GM23248 (cell line): ENCODE measurements at regions not wholly inside any gene's neighbourhood (a gene's known extent, or its start where the extent isn't known, plus 50 kb on each side); places are given as distances from the start of the nearest gene placed in this dataset.
A peak's percentile ranks its signal among the peaks of the same experiment; 100 is the strongest.

Experiments used
- DNase-seq: peaks from one replicate; pipeline ENCODE4 v3.0.0-alpha.2; 2015
- H2AFZ ChIP-seq: fragments of 200-600 bp; sonication (generic); 2 replicates; pipeline ENCODE4 v1.6.1; 2016; ENCODE audit warnings: antibody characterized with exemption
- H3F3A ChIP-seq: fragments of 200-600 bp; sonication (generic); 2 replicates; pipeline ENCODE4 v1.6.1; 2016; ENCODE audit warnings: mild to moderate bottlenecking, antibody characterized with exemption, mixed run types; ENCODE audit not compliant: insufficient read depth
- H3K27ac ChIP-seq: fragments of 200-600 bp; sonication (generic); 2 replicates; pipeline ENCODE4 v1.5.1; 2016; ENCODE audit warnings: mild to moderate bottlenecking
- H3K27me3 ChIP-seq: fragments of 200-600 bp; sonication (generic); replicated peaks from 2 replicates; pipeline ENCODE4 v1.6.1; 2016; ENCODE audit warnings: mild to moderate bottlenecking; ENCODE audit not compliant: insufficient read depth
- H3K36me3 ChIP-seq: fragments of 200-600 bp; sonication (generic); 2 replicates; pipeline ENCODE4 v1.6.1; 2016; ENCODE audit warnings: low read depth, mild to moderate bottlenecking
- H3K4me1 ChIP-seq: fragments of 200-600 bp; sonication (generic); 2 replicates; pipeline ENCODE4 v1.6.1; 2016; ENCODE audit warnings: mild to moderate bottlenecking; ENCODE audit not compliant: insufficient read depth
- H3K4me2 ChIP-seq: fragments of 200-600 bp; sonication (generic); one replicate; pipeline ENCODE4 v1.6.1; 2016; ENCODE audit warnings: mild to moderate bottlenecking; ENCODE audit not compliant: unreplicated experiment
- H3K4me3 ChIP-seq: fragments of 200-600 bp; sonication (generic); 2 replicates; pipeline ENCODE4 v1.5.1; 2016; ENCODE audit warnings: mild to moderate bottlenecking
- H3K79me2 ChIP-seq: fragments of 200-600 bp; sonication (generic); 2 replicates; pipeline ENCODE4 v1.6.1; 2016; ENCODE audit warnings: mild to moderate bottlenecking; ENCODE audit not compliant: insufficient read depth
- H3K9ac ChIP-seq: fragments of 200-600 bp; sonication (generic); 2 replicates; pipeline ENCODE4 v1.6.1; 2016; ENCODE audit warnings: mild to moderate bottlenecking
- H3K9me2 ChIP-seq: fragments of 200-600 bp; sonication (generic); 2 replicates; pipeline ENCODE4 v1.6.1; 2016; ENCODE audit warnings: mixed run types, mild to moderate bottlenecking, moderate library complexity; ENCODE audit not compliant: insufficient read depth
- H3K9me3 ChIP-seq: fragments of 200-600 bp; sonication (generic); one replicate; pipeline ENCODE4 v1.6.1; 2017; ENCODE audit warnings: low read depth
- H4K20me1 ChIP-seq: fragments of 200-600 bp; sonication (generic); 2 replicates; pipeline ENCODE4 v1.6.0; 2016; ENCODE audit not compliant: insufficient read depth
- EZH2 ChIP-seq: fragments of 200-600 bp; sonication (generic); IDR thresholded peaks from 2 replicates; pipeline ENCODE4 v1.6.1; 2018; ENCODE audit warnings: antibody characterized with exemption, mild to moderate bottlenecking; ENCODE audit not compliant: insufficient read depth, poor library complexity, severe bottlenecking
- EZH2phosphoT487 ChIP-seq: fragments of 200-600 bp; sonication (generic); IDR thresholded peaks from 2 replicates; pipeline ENCODE4 v1.6.1; 2018; ENCODE audit warnings: antibody characterized with exemption, moderate library complexity, mild to moderate bottlenecking, low read depth; ENCODE audit not compliant: insufficient read depth
- WGBS, 2 experiments: methylation state at CpG; one replicate each; pipeline ENCODE4 v1.1.6; 2015 to 2017; ENCODE audit warnings: low lambda C conversion rate in 2 of 2, low coverage in 1 of 2; ENCODE audit errors: missing lambda C conversion rate in 2 of 2; 5-methylcytosine and 5-hydroxymethylcytosine counted together
- in situ Hi-C: fragments of 300-500 bp; cut with MboI; formaldehyde crosslinking; loops from 2 replicates; pipeline ENCODE4 v1.15.0; 2020

DNA sequence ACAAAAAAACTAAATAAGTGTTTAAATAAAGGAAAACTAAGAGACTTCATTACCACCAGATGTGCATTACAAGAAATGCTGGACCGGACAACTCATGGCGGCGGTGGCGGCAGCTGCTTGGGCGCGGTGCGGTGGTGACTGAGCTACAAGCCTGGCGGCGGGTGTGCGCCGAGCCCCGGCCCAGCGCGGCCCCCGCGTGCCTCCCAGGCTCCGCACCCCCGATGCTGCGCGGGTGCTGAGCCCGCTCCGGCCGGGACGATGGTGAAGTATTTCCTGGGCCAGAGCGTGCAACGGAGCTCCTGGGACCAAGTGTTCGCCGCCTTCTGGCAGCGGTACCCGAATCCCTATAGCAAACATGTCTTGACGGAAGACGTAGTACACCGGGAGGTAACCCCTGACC, 52.2 kb upstream of the RCOR3 start:
- TF ChIP-seq EZH2 = no peak
- TF ChIP-seq EZH2phosphoT487 = no peak
- H3K9me2 ChIP-seq = no peaks in the 10 kb centered on the region
- no peak overlapping the region for H3K4me3 ChIP-seq
- WGBS, 2 experiments = 76 to 78% methylated on average over 32 to 33 of the region's 33 CpGs
- H3F3A ChIP-seq = no peaks in the 10 kb centered on the region
- no peak overlapping the region for H3K4me2 ChIP-seq
- H3K9ac ChIP-seq = no peak overlapping the region
- no peaks in the 10 kb centered on the region for H3K79me2 ChIP-seq
- H3K36me3 ChIP-seq = no peaks in the 10 kb centered on the region
- no peak overlapping the region for H2AFZ ChIP-seq
- in situ Hi-C loops = no loop called here
- no peak overlapping the region for H3K27ac ChIP-seq
- H3K27me3 ChIP-seq = no peaks in the 10 kb centered on the region
- H3K9me3 ChIP-seq = no peaks in the 10 kb centered on the region
- no peaks in the 10 kb centered on the region for H4K20me1 ChIP-seq
- no peaks in the 10 kb centered on the region for H3K4me1 ChIP-seq
- DNase-seq = no peak

DNA sequence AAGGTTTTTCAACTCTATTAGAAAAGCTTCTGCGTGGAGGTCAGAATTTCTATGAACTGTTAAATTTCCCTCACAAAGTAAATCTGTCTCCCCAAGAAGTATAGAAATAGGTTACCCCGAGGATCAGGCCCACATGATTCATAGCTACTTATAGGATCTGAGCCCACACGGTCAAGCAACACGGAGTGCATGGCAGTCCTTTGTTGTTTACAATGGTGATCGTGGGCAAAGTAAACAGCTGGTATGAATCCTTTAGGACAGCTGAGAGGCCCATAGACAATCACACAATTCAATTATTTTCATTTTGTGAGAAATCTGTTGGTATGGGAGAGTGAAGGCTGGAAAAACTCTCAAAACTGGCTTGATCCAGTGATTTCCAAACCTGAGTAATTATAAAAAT, 58.9 kb upstream of the RCOR3 start:
- no peak overlapping the region for H3K27ac ChIP-seq
- H3K79me2 ChIP-seq = no peaks in the 10 kb centered on the region
- H3K9me3 ChIP-seq = no peaks in the 10 kb centered on the region
- H3K27me3 ChIP-seq = no peaks in the 10 kb centered on the region
- WGBS, 2 experiments = 46 to 50% methylated on average over 5 of the region's 5 CpGs
- H2AFZ ChIP-seq = no peak overlapping the region
- no peak overlapping the region for H3K4me2 ChIP-seq
- no peak for DNase-seq
- in situ Hi-C loops = no loop called here
- no peaks in the 10 kb centered on the region for H4K20me1 ChIP-seq
- peaks cover 6% of the 10 kb centered on the region; the same call in 1 of the 2 replicates for H3K4me1 ChIP-seq
- no peak overlapping the region for H3K4me3 ChIP-seq
- H3F3A ChIP-seq = no peaks in the 10 kb centered on the region
- no peaks in the 10 kb centered on the region for H3K9me2 ChIP-seq
- H3K36me3 ChIP-seq = no peaks in the 10 kb centered on the region
- H3K9ac ChIP-seq = no peak overlapping the region
- TF ChIP-seq EZH2phosphoT487 (no peak), EZH2 (no peak)

DNA sequence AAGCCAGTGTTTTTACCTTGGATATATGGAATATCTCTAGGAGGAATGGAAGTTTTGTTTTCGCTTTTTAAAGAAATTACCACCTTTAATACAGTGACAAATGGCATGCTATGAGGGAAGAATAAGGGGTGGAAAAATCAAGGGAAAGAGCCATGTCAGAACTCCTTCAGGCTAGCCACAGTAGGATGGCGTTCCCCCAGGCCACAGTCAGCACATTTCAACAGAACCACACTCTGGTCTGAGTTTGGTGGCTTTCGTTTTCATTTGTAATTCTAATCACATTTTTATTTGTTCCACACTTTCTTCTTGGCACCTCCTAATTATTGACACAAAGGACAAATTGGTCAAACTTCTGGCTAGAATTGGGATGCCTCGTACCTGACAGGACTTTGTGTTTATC, 60.3 kb upstream of the RCOR3 start:
- H3K4me2 ChIP-seq = no peak overlapping the region
- in situ Hi-C loops = no loop called here
- WGBS, 2 experiments = 20 to 24% methylated on average over 4 of the region's 4 CpGs

DNA sequence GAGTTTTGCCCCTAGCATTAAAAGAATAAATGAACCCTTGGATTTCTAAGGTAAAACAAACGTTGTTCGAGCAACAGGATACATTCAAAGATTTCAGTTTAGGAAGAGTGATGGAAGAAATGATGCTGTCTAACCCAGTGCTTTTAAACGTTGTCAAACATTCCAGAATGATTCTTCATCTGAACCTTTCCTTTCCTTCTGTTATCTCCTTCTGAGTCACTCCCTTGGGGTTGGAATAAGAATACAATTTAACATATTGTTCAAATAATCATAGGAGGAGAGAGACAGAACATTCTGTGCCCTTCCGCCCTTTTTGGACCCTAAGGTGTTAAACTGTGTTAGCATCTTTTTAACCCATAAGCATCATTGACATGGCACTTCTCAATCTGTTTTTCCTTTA, 61.1 kb upstream of the RCOR3 start:
- Histone ChIP-seq H3F3A (no peaks in the 10 kb centered on the region), H3K4me2 (no peak overlapping the region), H3K9ac (no peak overlapping the region), H2AFZ (no peak overlapping the region), H3K79me2 (no peaks in the 10 kb centered on the region), H4K20me1 (no peaks in the 10 kb centered on the region), H3K27ac (no peak overlapping the region), H3K4me3 (no peak overlapping the region), H3K4me1 (peaks cover 6% of the 10 kb centered on the region; the same call in 1 of the 2 replicates), H3K36me3 (no peaks in the 10 kb centered on the region), H3K9me3 (no peaks in the 10 kb centered on the region), H3K9me2 (no peaks in the 10 kb centered on the region), H3K27me3 (no peaks in the 10 kb centered on the region)
- in situ Hi-C loops = no loop called here
- DNase-seq = peak; percentile 39
- no peak for TF ChIP-seq EZH2
- no peak for TF ChIP-seq EZH2phosphoT487
- WGBS, 2 experiments = 22 to 27% methylated on average over 4 of the region's 4 CpGs

More for the DNA sequence above, 60.3 kb upstream of the RCOR3 start:
- TF ChIP-seq EZH2phosphoT487 (no peak), EZH2 (no peak)
- Histone ChIP-seq H3K4me3 (no peak overlapping the region), H3K9me2 (no peaks in the 10 kb centered on the region), H3F3A (no peaks in the 10 kb centered on the region), H3K9me3 (no peaks in the 10 kb centered on the region), H3K79me2 (no peaks in the 10 kb centered on the region), H3K27ac (no peak overlapping the region), H2AFZ (no peak overlapping the region), H3K4me1 (peaks cover 6% of the 10 kb centered on the region; the same call in 1 of the 2 replicates), H3K27me3 (no peaks in the 10 kb centered on the region), H4K20me1 (no peaks in the 10 kb centered on the region), H3K9ac (no peak overlapping the region), H3K36me3 (no peaks in the 10 kb centered on the region)
- no peak for DNase-seq

DNA sequence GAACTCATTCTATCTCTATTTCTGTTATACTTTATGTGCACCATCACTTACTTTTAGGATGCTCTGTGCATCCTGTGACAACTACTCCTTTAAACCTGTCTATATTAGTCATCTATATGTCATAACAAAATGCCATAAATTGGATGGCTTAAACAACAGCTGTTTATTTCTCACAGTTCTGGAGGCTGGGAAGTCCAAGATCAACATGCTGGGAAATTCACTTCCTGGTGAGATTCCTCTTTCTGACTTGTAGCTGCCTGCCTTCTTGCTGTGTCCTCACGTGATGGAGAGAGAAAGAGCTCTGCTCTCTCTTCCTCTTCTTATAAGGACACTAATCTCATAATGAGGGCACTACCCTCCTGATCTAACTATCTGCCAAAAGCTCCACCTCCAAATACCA, 62.3 kb upstream of the RCOR3 start:
- H3K9ac ChIP-seq = no peak overlapping the region
- no peaks in the 10 kb centered on the region for H3K27me3 ChIP-seq
- WGBS, 2 experiments = 23 to 31% methylated on average over 1 of the region's 1 CpG
- no peak overlapping the region for H3K4me2 ChIP-seq
- TF ChIP-seq EZH2 = no peak
- no peak for TF ChIP-seq EZH2phosphoT487
- in situ Hi-C loops = no loop called here
- H2AFZ ChIP-seq = no peak overlapping the region
- no peaks in the 10 kb centered on the region for H3K36me3 ChIP-seq
- H3F3A ChIP-seq = no peaks in the 10 kb centered on the region
- no peaks in the 10 kb centered on the region for H3K9me3 ChIP-seq
- H3K27ac ChIP-seq = no peak overlapping the region
- H3K4me3 ChIP-seq = no peak overlapping the region
- no peaks in the 10 kb centered on the region for H4K20me1 ChIP-seq
- no peaks in the 10 kb centered on the region for H3K9me2 ChIP-seq
- no peak for DNase-seq
- H3K79me2 ChIP-seq = no peaks in the 10 kb centered on the region
- peaks cover 6% of the 10 kb centered on the region; the same call in 1 of the 2 replicates for H3K4me1 ChIP-seq
